OCI-LY7 (cell line): ENCODE measurements at regions not wholly inside any gene's neighbourhood (a gene's known extent, or its start where the extent isn't known, plus 50 kb on each side); places are given as distances from the start of the nearest gene placed in this dataset.

ENCODE experiments used
- CTCF ChIP-seq: fragments of 200-600 bp; sonication (generic); conservative IDR thresholded peaks from 2 replicates; pipeline ENCODE4 v1.5.1; 2014; ENCODE audit warnings: mild to moderate bottlenecking, antibody characterized with exemption, low read length, moderate library complexity, mixed read lengths
- EZH2phosphoT487 ChIP-seq: fragments of 200-600 bp; sonication (generic); IDR thresholded peaks from 2 replicates; pipeline ENCODE4 v1.6.1; 2018; ENCODE audit warnings: low read depth, borderline replicate concordance, mild to moderate bottlenecking, mixed run types, antibody characterized with exemption, low read length, moderate library complexity, mixed read lengths

- TF ChIP-seq CTCF (no peak), EZH2phosphoT487 (no peak)
These were observed 252.2 kb upstream of the SOX2 start for GRCh38 chr3:181459516-181459915.
